ENCODE measurements at regions not wholly inside any gene's neighbourhood (a gene's known extent, or its start where the extent isn't known, plus 50 kb on each side); places are given as distances from the start of the nearest gene placed in this dataset.
"Not testable (repeated sequence)": the region's sequence is repeated elsewhere in the genome, so short reads cannot be mapped to it uniquely, and the experiment has no call there.

DNA sequence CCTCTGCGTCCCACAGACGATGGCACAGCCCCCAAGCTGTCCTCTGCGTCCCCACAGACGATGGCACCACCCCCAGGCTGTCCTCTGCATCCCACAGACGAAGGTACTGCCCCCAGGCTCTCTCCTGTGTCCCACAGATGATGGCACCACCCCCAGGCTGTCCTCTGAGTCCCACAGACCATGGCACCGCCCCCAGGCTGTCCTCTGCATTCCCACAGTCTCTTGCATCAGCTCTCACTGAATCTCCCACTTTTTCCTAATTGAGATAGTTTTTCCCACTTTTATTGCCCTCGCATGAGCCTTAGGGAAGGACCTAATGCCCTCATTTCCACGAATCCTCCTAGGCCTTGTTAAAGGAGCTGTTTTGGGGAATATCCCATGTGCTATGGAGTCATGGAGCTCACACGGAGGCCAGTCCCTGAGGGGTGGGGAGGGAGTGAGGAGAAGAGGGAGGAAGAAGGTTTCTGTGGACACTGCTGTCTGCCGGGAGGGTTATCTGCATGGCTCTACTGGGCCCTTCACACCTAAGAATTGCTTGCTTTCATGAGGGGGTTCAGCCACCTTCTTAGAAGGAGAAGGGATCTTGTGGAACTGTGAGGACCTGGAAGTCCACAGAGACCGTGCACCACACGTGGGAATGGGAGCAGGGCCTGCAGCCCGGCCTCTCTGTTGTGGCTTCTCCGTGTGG lies 58.2 kb upstream of the PTCH1 start:
- DNase-seq (ENCODE audit: low spot score) = no peak

DNA sequence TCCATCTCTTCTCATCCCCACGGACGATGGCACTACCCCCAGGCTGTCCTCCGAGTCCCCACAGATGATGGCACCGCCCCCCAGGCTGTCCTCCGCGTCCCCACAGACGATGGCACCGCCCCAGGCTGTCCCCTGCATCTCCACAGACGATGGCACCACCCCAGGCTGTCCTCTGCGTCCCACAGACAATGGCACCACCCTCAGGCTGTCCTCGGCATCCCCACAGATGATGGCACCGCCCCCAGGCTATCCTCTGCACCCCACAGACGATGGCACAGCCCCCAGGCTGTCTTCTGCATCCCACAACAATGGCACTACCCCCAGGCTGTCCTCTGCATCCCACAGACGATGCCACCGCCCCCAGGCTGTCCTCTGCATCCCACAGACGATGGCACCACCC lies 57.4 kb upstream of the PTCH1 start:
- DNase-seq (ENCODE audit: low spot score) = no peak

DNA sequence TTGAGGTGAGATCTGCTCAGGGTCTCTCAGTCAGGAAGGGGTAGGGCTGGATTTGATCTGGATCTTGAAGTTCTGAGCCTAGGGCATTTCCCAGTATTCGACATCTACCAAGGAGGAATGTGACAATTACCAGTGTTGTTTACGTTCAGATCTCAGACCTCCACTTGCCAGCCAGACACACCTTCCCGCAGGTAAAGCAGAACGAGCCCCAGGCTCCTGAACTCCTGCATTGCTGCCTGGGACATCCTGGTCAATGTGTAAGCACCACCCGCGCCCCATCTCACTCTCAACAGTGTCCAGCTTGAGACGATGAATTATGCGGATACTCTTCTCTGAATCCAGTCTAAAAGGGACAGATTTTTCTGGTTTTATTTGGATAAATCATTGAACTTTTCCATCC lies 56.7 kb upstream of the PTCH1 start:
- DNase-seq (ENCODE audit: low spot score) = no peak

DNA sequence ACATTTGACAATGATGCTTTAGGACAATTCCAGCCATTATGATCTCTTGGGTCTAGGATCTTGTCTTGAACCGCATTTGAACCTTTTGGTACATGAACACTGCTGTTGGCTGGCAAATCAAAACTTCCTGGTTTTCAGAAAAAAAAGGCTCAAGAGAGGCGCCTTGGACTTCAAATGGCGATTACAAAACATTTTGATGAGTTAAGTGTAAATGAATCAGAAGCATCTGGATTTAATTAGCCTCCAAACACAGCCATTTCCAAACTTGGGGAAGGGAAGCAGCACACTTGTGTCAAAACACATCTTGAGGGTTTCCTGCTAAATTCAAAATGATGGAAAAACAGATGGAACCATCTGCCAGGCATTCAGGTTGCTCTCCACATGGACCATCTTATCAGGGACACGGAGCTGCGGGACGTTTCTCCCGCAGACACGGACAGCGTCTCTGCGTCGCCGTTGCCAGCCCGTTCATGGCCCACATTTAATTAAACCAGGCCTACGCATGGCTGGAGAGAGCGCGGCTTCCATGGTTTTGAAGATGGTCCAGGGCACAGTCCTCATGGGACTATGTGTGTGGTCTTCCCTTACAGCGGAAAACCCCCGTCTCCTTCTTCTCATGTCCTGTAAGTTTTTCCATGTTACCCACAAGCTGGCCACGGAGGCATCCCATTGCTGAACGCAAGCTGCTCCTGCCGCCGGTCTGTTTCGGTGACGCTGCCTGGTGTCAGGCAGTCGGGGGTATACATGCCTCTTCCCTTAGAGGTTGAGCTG lies 55.8 kb upstream of the PTCH1 start:
- no peak for DNase-seq (ENCODE audit: low spot score)

DNA sequence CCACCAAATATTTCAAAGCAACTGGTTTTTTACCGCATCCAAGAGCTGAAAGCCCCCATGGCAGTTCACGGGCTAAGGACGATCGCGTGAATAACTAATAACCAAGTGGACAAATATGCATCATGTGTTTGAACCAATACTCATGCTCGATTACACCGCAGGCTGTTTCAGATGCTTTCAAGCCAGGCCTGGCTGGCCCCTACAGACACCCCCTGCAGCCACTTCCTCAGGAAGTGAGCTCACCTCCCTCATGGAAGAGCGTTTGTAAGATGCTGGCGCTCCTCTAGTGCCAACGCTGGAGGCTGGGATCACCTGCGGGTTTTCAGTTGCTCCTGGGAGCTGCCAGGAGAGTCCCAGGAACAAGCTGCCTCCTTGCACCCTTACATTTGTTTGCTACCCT lies 53.9 kb upstream of the PTCH1 start:
- DNase-seq (ENCODE audit: low spot score) = no peak

DNA sequence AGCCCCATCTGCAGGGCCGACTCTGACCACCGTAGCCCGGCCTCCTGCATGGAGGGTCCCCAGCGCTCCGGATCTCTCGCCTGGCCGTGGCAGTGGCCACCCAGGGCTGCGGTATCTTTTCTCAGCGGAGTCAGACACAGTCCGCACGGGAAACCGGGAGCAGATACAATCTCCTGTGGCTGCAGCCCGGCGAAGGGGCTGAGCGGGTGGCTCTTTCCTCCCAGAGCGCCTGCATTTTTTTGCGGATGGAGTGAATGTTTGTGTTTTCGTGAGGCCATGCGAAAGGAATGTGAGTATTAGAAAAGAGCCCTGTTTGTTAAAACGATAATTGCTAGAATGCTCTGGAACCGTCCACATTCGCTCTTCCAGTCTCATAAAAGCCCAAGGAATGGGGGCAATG lies 53.4 kb upstream of the PTCH1 start:
- DNase-seq (ENCODE audit: low spot score) = no peak

DNA sequence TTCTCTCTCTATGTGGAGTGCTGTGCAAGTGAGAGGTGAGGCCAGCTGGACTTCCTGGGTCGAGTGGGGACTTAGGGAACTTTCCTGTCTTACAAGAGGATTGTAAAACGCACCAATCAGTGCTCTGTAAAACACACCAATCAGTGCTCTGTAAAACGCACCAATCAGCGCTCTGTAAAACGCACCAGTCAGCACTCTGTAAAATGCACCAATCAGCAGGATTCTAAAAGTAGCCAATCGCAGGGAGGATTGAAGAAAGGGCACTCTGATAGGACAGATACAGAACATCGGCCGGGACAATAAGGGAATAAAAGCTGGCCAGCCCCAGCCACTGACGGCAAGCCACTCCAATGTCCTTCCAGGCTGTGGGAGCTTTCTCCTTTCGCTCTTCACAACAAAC lies 52.0 kb upstream of the PTCH1 start:
- not testable (repeated sequence) for DNase-seq (ENCODE audit: low spot score)
